ENCODE measurements at regions not wholly inside any gene's neighbourhood (a gene's known extent, or its start where the extent isn't known, plus 50 kb on each side); places are given as distances from the start of the nearest gene placed in this dataset.
"Not testable (repeated sequence)": the region's sequence is repeated elsewhere in the genome, so short reads cannot be mapped to it uniquely, and the experiment has no call there.

- H3K9me3 ChIP-seq (ENCODE audit: low read length), result no peaks in the 10 kb centered on the region
- no peaks in the 10 kb centered on the region for H3F3A ChIP-seq (ENCODE audit: insufficient read depth, low read length, poor library complexity, severe bottlenecking)
- H3K27me3 ChIP-seq (ENCODE audit: insufficient read depth, low read depth, low read length), result no peaks in the 10 kb centered on the region
- H3K4me2 ChIP-seq (ENCODE audit: low read length), result no peak overlapping the region
- H3K9ac ChIP-seq (ENCODE audit: low read length), result no peak overlapping the region
- no peaks in the 10 kb centered on the region for H3K9me2 ChIP-seq (ENCODE audit: insufficient read depth, low read length)
- no peaks in the 10 kb centered on the region for H3K36me3 ChIP-seq (ENCODE audit: insufficient read depth, low read length)
- H3K27ac ChIP-seq (ENCODE audit: low read length), result no peak overlapping the region
- H4K20me1 ChIP-seq (ENCODE audit: insufficient read depth), result no peaks in the 10 kb centered on the region
- H3K79me2 ChIP-seq (replicated peaks; ENCODE audit: insufficient read depth, low read length), result no peaks in the 10 kb centered on the region
- TF ChIP-seq RAD21 (conservative IDR thresholded peaks at IDR 0.05) (no peak), EP300 (conservative IDR thresholded peaks at IDR 0.05; ENCODE audit: poor library complexity, severe bottlenecking) (no peak), REST (IDR thresholded peaks at IDR 0.05; ENCODE audit: borderline replicate concordance) (no peak), POLR2AphosphoS5 (IDR thresholded peaks at IDR 0.05) (no peak), CTCF (IDR thresholded peaks at IDR 0.05; ENCODE audit: poor library complexity, severe bottlenecking) (no peak), MXI1 (conservative IDR thresholded peaks at IDR 0.05; ENCODE audit: poor library complexity, severe bottlenecking) (no peak), SMC3 (conservative IDR thresholded peaks at IDR 0.05; ENCODE audit: poor library complexity) (no peak), EZH2 (IDR thresholded peaks at IDR 0.05; ENCODE audit: borderline replicate concordance, insufficient read depth, low read length, poor library complexity, severe bottlenecking) (no peak), TAF1 (IDR thresholded peaks at IDR 0.05; ENCODE audit: low read depth) (no peak)
- no peak overlapping the region for H2AFZ ChIP-seq (ENCODE audit: low read depth, low read length)
- no peak overlapping the region for H3K4me3 ChIP-seq (ENCODE audit: low read length)
Observed at GRCh38 chr2:113376253-113376912, 61.1 kb upstream of the ZNG1B start.

GRCh38 chr2:113374857-113375256 is 62.6 kb upstream of the ZNG1B start:
- H3K36me3 ChIP-seq (ENCODE audit: insufficient read depth, low read length); H3K9me2 ChIP-seq (ENCODE audit: insufficient read depth, low read length); H3K27ac ChIP-seq (ENCODE audit: low read length); H3K4me3 ChIP-seq (ENCODE audit: low read length); H4K20me1 ChIP-seq (ENCODE audit: insufficient read depth); H3K9ac ChIP-seq (ENCODE audit: low read length); H3F3A ChIP-seq (ENCODE audit: insufficient read depth, low read length, poor library complexity, severe bottlenecking); H2AFZ ChIP-seq (ENCODE audit: low read depth, low read length); H3K4me2 ChIP-seq (ENCODE audit: low read length); H3K79me2 ChIP-seq (replicated peaks; ENCODE audit: insufficient read depth, low read length); H3K27me3 ChIP-seq (ENCODE audit: insufficient read depth, low read depth, low read length); H3K9me3 ChIP-seq (ENCODE audit: low read length): not testable (repeated sequence)

- not testable (repeated sequence) for H4K20me1 ChIP-seq (ENCODE audit: insufficient read depth); H3K27ac ChIP-seq (ENCODE audit: low read length); H3K27me3 ChIP-seq (ENCODE audit: insufficient read depth, low read depth, low read length); H3K4me3 ChIP-seq (ENCODE audit: low read length); H3K9ac ChIP-seq (ENCODE audit: low read length); H3K4me2 ChIP-seq (ENCODE audit: low read length); H3K36me3 ChIP-seq (ENCODE audit: insufficient read depth, low read length); H3K79me2 ChIP-seq (replicated peaks; ENCODE audit: insufficient read depth, low read length); H3K9me3 ChIP-seq (ENCODE audit: low read length); H2AFZ ChIP-seq (ENCODE audit: low read depth, low read length); H3K9me2 ChIP-seq (ENCODE audit: insufficient read depth, low read length); H3F3A ChIP-seq (ENCODE audit: insufficient read depth, low read length, poor library complexity, severe bottlenecking)
Observed at GRCh38 chr2:113372258-113372834, 65.1 kb upstream of the ZNG1B start.

All from neural cell (in vitro differentiated cells).